NCI-H446 (cell line): ENCODE measurements at regions not wholly inside any gene's neighbourhood (a gene's known extent, or its start where the extent isn't known, plus 50 kb on each side); places are given as distances from the start of the nearest gene placed in this dataset.
"Not testable (repeated sequence)": the region's sequence is repeated elsewhere in the genome, so short reads cannot be mapped to it uniquely, and the experiment has no call there.

Source experiments
- DNase-seq, 2 experiments: peaks; one replicate each; lab custom pipeline; 2025; lab: John Stamatoyannopoulos, UW

DNA sequence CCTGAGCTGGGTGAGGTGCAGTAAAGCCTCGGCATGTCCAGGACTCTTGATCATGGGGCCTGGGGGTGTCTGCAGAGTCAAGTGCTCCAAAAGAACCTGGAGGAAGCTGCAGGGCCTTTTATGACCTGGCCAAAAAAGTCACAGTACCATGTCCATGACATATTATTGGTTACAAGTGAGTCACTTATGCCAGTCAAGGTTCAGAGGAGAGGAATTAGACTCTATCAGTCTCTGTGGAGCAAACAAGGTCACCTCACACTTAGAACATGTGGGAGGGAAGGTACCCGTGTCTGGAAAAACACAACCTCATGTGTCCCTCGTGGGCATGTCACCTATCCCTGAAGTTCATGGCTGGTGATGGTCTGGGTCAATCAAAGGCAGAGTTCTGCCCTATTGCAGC, 465.7 kb downstream of the FBXO15 start:
- DNase-seq: no peak

DNA sequence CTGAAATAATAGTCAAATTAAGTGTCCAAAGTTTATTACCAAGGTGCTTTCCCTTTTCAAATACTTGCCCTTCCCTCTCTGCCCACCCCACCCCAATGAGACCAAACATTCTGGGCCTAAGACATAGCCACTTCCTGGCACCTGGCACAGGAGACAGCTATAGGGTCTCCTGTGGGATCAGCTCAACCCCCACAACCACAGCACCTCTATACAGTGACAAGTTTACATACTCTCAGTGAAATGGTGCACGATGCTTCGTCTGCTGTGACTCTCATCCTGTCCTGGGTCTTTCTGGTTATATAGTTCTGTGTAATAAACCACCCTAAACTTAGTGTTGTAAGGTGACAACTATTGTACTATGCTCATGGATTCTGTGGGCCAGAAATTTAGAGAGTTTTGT, 466.2 kb downstream of the FBXO15 start:
- no peak for DNase-seq

DNA sequence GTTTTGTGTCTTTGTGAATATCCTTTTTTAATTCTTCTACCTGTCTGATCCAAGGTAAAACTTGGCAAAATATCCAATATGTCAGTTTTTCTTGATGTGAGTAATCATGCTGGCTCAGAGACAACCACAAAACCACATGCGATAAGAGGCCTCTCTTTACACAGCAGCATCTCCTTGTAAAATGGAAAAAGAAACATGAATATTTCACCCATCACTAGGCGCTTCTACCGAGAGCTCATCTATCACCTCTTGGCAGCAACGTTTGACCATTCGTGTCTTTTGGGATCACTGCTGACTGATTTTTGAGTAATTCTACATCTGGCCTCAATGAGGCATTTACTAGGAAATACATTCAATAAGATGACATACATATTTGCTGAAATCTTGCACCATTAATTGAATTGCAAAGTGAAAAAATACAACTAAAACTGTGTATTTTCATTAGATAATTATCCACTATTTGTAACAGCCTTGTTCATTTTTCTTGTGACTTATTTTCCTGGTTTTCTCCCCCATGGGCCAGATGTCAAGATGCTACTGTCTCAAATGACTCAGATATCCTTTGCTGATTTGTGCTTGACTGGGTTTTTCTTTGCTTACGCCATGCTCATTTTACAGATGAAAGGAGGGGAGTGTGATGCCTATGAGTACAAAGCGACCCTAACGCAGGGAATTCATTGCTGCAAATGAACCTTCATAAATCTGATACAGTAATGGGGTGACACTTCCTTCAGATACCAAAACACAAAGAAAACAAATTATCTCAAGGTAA, 467.5 kb downstream of the FBXO15 start:
- no peak for DNase-seq

DNA sequence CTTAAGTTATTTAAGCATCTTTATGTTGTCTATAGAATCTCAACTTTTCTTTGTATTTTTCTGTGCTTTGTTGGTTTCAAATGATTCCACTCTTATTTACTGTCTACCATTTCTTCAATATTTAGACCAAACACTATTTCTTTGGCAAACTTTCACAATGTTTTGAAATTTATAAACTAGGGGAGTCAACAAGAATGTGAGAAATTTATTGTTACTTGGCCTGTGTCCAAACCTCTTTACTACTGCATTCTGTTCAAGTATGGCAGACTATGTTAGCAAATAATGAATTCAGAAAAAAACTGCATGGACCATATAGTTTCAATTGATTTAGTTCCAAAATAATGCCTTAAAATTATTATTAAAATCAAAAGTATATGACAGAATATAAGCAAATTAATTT, 470.2 kb downstream of the FBXO15 start:
- DNase-seq: no peak

DNA sequence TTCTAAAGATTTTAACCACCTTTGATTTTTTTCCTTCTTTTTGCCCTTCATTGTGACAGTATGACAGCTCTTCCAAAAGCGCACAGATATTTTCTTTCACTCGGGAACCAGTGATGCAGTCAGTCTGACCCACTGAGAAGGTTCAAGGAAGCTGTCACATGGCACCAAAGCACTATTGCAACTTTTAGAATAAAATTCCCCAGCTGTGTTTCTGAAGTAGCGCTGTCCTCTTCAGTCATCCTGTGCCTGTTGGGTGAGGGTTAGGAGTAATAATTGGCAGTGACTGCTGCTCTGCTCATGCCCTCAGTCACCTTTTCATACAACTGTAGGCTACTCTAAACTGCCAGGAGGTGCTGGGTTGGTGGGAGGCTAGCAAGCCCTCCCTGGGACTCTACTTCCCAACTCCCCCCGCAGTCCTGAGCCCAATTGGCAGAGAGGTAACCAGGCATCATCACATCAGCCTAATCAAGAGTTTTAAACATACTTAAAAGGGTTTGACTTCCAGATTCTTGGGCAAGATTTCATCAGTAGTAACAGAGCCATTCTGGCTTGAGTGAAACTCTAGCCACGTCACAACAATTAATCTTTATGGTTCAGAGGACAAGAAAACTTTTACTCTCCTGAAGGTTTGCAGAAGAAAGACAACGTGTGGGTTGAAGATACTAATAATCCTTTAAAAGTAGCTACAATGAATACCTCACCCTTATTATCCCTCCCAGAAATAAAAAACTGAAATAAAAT, 473.3 kb downstream of the FBXO15 start:
- no peak for DNase-seq

DNA sequence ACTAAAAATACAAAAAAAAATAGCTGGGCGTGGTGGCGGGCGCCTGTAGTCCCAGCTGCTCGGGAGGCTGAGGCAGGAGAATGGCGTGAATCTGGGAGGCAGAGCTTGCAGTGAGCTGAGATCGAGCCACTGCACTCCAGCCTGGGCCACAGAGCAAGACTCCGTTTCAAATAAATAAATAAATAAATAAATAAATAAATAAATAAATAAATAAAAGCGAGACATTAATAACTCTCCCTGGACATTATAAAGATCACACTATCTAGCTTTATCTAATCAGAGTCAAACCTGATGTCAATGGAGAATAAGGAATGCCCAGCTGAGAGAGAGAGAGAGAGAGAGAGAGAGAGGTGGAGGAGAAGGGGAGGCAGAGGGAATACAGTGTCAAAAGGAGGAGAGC, 476.2 kb downstream of the FBXO15 start:
- not testable (repeated sequence) for DNase-seq

DNA sequence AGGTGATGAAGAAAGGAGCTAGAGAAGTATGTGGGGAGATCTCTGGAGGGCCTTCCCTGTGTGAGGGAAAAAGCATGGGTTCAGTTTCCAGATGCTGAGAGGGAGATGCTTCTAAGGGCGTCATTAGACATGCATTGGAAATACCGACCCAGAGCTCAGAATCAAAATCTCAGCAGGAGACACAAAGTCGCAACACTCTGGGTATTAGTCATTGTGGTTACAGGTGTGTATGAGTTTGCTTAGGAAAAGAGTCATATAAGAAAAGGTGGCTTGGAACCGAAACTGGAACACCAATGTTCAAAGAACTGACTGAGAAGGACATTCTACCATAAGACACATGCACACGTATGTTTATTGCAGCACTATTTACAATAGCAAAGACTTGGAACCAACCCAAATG, 477.1 kb downstream of the FBXO15 start:
- no peak for DNase-seq

DNA sequence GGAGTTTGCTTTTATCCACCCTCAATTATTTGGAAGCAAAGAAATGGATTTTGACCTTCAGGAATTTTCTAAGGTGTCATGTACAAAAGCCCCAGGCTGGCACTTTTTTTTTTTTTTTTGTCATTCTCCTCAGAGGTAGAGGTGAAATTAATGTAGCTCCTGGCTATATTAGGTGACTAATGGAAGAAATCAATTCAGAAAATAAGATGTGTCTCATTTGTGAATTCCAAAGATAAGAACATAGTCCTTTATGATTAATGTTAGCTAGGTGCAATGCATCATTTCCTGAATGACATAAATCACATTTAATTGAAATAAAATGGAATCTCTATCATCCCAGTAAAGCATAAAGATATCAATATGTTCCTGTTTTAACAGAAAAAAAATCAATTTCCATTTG, 477.6 kb downstream of the FBXO15 start:
- DNase-seq: no peak

DNA sequence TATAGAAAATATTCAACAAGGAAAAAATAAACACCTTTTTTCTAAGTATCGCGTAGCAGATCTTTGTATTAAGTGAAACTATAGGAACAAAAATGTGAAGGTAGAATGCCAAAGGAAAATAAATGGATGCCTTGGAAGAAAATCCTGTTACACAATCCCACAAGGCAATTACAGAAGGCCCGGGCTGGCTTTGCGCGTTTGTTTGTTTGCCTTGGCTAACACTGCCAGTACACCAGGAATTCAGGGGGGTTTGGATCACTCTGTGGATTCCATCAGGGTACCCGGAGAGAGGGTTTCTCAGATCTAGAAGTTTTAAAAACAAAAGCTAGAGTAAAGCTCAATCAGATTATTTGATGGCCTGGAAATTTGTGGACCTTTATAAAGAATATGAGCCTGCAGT, 478.3 kb downstream of the FBXO15 start:
- DNase-seq: no peak

DNA sequence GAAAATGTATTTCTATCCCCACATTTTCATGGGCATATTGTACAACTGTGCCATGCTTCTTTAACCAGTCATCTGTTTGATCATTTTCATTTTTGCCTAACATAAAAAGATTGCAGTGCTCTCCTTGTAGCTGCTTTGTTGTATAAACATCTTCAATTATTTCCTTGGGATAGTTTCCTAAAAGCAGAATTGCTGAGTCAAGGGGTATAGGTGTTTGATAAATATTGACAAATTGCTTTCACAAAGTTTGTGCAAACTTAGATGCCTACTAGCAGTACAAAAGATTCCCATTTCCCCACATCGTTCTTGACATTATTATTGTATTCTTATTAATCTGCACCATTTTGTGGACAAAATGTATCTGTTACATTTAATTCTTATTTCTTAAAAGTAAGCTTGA, 479.6 kb downstream of the FBXO15 start:
- DNase-seq: no peak

DNA sequence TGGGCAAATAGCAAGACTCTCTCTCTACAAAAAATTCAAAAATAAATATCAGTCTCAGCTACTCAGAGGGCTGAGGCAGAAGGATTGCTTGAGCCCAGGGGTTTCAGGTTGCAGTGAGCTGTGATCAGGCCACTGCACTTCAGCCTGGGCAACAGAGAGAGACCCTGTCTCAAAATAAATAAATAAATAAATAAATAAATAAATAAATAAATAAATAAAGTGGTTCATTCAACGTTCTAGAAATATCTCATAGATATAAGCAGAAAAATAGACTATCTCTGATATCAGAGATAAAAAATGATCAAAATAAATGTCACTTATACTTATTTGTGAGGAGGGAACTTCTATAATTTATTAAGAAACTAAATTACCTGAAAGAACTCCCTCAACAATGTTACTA, 480.9 kb downstream of the FBXO15 start:
- no peak for DNase-seq

DNA sequence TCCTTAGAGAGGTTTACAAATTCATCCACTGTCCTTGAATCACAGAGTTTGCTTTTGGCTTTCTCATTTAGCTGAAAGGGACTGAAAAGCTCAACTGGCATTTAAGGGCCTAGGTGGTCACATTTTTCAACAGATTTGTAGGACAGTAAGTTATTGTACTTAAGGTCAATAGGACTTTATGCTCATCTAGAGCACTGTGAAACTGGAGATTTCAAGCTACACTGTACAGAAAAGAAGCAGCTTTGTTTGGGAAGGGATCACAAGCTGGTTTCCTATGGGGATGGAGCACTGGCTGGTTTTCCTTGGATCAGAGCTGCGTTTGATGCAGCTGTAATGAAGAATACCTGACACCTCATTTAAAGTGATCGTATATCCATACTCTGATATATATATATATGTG, 482.7 kb downstream of the FBXO15 start:
- no peak for DNase-seq

DNA sequence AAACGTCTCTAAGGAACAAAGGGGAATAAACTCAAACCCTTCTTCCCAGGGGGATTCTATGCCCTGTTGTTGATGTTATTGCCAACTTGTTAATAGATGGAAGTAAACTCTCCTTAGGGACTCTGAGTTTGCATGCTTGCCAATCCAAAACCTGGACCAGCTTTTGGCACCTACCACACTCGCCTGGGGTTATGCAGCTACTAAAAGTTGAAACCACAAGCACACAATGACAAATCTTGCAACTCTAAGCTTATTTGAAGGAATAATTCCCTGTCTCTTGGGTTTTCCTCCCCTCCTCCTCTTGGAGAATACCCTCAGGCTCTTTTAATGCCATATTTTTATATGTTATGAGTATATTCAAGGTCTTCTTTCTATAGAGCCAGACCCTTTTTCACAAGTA, 484.1 kb downstream of the FBXO15 start:
- peak in 1 of 2 experiments; percentile 9 for DNase-seq

DNA sequence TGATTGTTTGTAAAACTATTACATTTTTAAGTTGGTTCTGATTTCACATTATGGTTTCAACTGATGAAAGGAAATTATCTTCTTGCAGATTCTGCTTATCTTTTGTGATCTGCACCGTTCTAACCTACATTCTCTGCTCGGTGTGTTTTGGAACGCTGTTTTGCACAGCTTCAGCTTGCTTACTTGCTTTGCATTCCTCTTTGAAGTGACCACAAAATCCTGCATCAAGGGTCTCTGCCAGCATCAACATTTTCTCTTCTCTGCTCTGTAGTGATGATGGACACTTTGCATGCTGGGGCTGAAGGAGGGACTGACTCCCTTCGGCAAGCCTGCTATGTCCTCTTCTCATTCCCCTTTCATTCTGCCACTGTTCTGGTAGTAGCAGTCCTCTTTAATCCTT, 485.2 kb downstream of the FBXO15 start:
- DNase-seq: no peak

DNA sequence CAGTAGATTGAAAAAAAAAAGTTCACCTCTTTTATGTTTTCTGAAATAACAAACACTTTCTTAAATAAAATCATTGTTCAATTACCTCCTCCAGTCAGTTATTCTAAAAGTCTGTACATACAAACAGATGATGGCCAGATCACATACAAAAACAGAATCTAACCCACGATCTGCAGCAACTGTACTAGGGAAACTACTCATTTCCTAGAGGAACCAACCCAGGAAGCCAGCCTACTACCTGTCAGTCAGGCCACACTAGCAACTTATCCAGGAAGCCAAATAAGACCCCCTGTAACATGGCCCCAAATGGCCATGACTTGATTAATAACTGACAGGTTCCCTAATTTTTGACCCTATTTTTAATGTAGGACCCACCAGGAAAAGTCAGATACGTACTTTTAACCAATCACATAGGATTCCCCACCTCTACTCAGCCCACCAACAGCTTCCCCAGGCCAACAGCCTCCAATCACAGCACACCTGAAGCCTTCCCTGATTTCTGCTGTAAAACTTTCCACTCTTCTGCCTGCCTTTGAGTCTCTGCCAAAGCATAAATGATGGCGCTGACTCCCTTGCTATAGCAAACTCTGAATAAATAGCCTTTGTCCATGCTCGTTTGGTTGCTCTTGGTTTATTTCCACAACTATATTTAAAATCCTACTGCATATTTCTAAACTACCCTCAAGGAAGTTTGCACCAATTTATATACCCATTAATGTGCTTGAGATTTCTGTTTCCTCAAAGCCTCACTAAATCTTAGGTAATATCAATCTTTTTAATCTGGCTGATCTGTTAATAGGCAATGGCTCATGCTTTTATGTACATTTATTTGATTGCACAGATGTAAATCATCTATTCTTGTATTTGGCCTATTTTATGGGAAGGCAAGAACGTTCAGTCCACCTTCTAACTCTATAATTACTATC, 486.4 kb downstream of the FBXO15 start:
- DNase-seq: no peak

DNA sequence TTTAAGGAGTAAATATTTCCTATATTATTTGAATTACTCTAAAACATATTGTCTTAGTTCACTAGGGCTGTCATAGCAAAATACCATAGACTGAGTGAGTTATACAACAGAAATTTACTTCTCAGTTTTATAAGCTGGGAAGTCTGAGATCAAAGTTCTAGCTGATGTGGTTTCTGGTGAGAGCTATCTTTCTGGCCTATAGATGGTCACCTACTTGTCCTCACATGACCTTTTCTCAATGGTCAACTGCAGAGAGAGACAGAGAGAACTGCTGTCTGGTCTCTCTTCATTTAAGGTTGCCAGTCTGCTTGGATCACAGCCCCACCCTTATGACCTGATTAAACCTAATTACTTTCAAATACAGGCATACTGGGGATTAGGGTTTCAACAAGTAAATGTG, 490.9 kb downstream of the FBXO15 start:
- DNase-seq: no peak

DNA sequence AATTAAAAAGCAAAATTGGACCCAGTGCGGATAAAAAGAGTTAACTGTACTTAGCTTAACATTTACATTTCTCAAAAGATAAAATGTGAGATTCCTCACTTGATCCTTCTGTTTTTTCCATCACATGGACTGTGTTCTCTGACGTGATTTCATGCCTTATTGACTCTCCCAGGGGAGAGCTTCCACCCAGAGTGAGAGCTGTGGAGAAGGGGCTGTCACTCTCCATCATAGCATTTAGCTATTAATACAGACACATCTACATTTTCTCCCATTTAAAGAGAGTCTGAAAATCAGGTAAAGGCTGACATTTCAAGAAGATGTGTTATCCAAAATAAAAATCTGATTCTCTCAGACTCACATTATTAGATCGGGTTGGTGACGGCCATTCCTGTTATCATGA, 493.8 kb downstream of the FBXO15 start:
- no peak for DNase-seq

DNA sequence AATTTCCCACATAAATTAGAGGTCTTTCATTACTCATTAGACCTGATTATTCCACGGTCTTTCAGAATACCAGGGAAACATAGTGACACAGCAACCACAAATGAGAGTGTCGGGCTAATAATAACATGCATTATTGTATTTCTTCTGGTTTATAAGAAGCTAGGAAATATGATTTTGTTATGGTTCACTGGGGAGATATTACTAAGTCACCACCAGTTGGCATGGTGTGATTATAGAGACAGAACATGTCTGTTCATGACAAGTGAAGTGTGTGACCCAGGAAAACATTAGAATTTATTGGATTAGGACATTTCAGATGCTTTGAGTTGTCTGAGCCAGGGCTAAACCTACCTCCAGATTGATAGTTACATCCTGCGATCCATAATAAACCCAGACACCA, 494.4 kb downstream of the FBXO15 start:
- no peak for DNase-seq

DNA sequence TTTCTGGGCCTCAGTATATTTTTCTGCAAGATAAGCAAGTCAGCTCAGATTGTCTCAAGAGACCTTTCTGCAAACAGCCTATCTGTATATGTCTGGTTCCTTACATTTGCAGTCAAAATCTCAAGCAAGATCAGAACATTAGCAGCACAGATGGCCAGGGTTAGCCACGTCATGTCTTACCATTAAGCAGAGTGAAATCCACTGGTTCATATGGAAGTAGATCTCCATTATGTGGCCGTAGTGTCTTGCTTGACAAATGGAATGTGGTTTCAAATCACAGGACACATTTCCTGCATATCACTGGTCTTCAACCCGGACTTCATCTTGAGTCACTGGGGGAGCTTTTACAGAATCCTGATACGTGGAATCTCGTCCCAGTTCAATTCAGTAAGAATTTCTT, 500.2 kb downstream of the FBXO15 start:
- DNase-seq: no peak

DNA sequence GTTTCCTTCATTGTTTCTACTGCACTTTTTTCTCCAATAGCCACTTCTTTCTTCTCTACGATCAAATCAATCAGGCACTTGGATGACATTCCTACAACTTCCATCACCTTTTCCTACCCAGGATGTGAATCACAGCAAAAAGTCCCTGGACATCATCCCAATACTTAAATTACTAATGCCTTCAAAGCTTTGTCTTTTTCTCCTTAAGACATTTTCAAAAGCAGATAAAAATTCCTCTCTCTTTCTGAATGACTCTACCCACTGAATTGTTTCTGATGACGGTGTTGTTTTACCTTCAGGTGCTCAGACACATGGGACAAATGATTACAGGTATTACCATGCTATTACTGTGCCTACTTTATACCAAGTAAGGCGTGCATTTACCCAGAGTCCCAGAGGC, 500.9 kb downstream of the FBXO15 start:
- DNase-seq: no peak

DNA sequence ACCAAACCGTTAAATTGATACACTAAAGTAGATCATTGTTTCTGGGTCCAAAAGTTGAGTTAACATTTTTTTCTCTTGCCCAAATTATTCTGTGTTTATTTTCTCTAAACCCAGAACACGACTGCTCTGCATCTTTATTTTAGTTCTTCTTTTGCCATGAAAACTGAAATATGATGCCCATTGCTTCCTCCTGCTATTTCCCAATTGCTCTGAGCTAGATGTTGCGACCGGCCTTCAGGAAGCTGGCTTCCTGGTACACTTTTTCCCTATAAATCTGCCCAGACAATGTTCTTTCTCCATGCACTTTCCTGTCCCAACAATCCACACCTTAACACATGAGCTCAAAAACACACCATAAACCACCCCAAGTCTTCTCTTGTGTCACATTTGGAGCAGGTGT, 501.4 kb downstream of the FBXO15 start:
- DNase-seq: no peak

DNA sequence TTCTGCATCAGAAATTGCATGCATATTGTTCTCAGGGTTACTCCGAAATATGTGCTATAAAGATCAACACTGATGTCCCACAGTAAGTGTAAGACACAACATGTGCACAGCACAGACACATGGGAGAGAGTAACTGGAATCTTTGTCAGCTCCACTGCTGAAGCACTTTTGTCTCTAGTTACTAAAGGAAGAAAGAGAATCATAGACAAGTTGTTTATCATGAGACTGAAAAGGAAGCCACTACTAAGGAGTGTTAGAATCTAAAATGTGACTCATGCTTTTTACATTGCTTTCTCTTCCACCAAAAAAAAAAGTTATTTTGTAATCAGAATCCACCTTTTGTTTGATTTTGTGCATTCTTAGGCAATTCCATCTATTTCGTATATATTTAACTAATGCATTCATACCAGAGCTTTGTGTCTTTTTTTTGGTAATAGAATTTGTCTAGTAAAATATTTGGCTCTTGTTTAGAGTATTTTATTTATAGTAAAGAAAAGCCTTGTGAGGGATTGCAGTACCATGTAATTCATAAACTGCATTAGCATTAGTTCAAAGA, 502.4 kb downstream of the FBXO15 start:
- DNase-seq: no peak
